Esophagus muscularis mucosa (tissue), 3 donors: ENCODE measurements at regions not wholly inside any gene's neighbourhood (a gene's known extent, or its start where the extent isn't known, plus 50 kb on each side); places are given as distances from the start of the nearest gene placed in this dataset.
"Not testable (repeated sequence)": the region's sequence is repeated elsewhere in the genome, so short reads cannot be mapped to it uniquely, and the experiment has no call there.

Source experiments
- POLR2AphosphoS5 ChIP-seq, 2 donors: sonication (generic); formaldehyde crosslinking; IDR thresholded peaks; one replicate each; pipeline ENCODE4 v1.6.1; 2017; ENCODE audit warnings: antibody characterized with exemption in 2 of 2
- TF ChIP-seq, protein P1 (sequence below), 3 experiments: fragments of 200-600 bp in 2 of 3; fragments of 450-650 bp in 1 of 3; sonication (generic) in 2 of 3; IDR thresholded peaks; one replicate each; pipeline ENCODE4 v1.5.1; 2017 to 2019; ENCODE audit warnings: antibody characterized with exemption in 3 of 3, mild to moderate bottlenecking in 2 of 3, moderate library complexity in 1 of 3

DNA sequence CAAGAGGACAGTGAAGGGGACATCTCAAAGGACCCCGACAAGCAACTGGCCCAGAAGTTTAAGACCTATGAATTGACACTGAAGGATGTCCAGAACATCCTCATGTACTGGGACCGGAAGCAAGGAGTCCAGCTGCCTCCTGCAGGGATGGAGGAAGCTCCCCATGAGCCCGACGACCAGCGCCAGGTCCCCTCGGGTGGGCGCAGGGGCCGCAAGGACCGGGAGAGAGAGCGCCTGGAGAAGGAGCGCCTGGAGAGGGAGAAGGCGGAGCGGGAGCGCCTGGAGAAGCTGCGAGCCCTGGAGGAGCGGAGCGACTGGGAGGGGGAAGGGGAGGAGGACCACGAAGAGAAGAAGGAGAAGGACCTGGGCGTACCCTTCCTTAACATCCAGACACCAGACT, 143.9 kb upstream of the NBPF12 start:
- TF ChIP-seq, protein P1, sequence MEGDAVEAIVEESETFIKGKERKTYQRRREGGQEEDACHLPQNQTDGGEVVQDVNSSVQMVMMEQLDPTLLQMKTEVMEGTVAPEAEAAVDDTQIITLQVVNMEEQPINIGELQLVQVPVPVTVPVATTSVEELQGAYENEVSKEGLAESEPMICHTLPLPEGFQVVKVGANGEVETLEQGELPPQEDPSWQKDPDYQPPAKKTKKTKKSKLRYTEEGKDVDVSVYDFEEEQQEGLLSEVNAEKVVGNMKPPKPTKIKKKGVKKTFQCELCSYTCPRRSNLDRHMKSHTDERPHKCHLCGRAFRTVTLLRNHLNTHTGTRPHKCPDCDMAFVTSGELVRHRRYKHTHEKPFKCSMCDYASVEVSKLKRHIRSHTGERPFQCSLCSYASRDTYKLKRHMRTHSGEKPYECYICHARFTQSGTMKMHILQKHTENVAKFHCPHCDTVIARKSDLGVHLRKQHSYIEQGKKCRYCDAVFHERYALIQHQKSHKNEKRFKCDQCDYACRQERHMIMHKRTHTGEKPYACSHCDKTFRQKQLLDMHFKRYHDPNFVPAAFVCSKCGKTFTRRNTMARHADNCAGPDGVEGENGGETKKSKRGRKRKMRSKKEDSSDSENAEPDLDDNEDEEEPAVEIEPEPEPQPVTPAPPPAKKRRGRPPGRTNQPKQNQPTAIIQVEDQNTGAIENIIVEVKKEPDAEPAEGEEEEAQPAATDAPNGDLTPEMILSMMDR (IDR thresholded peaks at IDR 0.05): not testable (repeated sequence)
- not testable (repeated sequence) for TF ChIP-seq POLR2AphosphoS5 (IDR thresholded peaks at IDR 0.05)
